Urothelium cell line (cell line): ENCODE measurements at regions not wholly inside any gene's neighbourhood (a gene's known extent, or its start where the extent isn't known, plus 50 kb on each side); places are given as distances from the start of the nearest gene placed in this dataset.
A peak's percentile ranks its signal among the peaks of the same experiment; 100 is the strongest.
"Not testable (repeated sequence)": the region's sequence is repeated elsewhere in the genome, so short reads cannot be mapped to it uniquely, and the experiment has no call there.

Experiments used
- DNase-seq: peaks from one replicate; pipeline ENCODE4 v3.0.0; 2011; ENCODE audit warnings: low spot score, mixed read lengths
- FAIRE-seq: peaks from 2 replicates; lab custom pipeline; 2011; peaks lifted over from hg19 to GRCh38; lab: Jason Lieb, UNC

DNA sequence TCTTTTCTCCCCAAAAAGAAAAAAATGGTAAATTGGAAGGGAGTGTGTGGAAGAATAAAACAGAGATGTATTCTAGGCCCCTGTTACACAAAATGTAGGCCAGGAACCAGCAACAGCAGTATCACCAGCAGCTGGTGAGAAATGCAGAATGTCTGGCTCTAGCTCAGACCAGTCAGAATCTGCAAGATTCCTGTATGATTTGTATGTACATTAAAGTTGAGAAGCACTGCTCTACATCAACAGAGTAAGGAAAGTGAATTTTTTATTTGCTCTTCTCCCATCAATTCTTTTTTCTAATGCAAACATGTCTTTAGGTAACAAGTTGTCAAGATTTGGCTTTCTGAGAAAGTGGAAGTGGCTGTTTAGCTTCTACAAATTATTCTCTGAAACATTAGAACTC, 235.4 kb upstream of the FANCL start:
- no peak for DNase-seq
- FAIRE-seq: no peak

DNA sequence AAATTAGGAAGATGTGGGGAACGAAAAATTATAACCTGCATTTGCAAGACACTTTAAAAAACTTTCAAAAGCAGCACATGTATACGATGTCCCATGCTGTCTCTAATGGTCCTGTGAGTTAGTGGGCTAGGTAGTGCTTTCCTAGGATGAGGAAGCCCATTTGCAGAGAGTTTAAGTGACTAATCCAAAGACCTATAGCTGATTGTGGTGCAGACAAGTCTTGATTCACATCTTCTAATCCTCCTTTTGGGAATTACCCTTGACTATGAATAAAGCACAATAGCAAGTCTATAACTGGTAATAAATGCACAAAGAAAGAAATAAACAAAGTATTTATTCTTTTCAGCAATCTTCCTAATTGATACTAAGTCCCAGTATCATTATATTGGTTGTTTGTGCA, 234.6 kb upstream of the FANCL start:
- FAIRE-seq (no peak), DNase-seq (no peak)

DNA sequence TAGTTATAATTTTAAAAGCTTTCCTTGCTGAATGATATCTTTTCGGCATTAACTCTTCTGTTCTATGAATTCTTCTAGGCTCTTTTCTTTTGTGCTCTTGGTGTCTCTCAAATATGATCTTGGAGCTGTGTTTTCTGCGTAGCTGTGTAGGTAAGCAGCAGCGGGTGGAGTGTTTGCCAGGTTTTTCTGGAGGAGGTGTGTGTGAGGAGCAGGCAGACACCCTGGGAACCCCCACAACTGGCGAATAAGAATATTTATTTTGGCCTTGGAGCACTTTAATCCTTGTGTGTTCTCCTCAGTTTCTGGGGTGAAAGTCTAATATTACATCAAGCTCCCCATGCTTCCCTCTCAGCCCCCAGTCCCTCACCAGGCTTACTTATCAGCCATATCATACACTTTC, 232.0 kb upstream of the FANCL start:
- DNase-seq: no peak
- no peak for FAIRE-seq

- FAIRE-seq (no peak), DNase-seq (no peak)
Measured at GRCh38 chr2:58466804-58467203, 225.7 kb upstream of the FANCL start.

DNA sequence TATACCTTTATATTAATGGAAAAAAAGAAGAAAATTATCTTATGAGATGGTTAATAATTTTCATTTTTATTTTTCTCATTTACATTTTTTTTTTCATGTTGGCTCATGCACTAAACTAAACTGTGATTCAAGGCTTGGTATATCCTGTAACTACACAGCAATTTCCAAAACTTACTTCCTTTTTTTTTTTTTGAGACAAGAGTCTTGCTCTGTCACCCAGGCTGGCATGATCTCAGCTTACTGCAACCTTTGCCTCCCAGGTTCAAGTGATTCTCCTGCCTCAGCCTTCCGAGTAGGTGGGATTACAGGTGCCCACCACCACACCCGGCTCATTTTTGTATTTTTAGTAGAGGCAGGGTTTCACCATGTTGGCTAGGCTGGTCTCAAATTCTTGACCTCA, 224.9 kb upstream of the FANCL start:
- not testable (repeated sequence) for FAIRE-seq, DNase-seq

DNA sequence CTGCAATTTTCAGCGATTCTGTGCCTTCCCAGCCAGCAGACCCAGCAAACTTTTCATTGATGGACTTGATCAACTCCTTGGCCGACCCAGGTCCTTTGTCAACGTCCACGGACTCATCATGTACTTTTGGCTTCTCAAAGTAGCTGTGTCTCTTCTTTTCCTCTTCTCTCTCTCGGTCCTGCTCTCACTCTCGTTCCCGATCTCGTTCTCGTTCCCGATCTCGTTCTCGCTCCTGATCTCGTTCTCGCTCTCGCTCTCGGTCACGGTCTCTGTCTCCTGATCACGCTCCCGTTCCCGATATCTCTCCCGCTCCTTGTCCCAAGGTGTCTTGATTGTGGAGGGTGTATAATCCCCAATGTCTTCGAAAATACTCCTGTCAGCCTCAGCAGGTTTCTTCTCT, 219.5 kb upstream of the FANCL start:
- no peak for FAIRE-seq
- no peak for DNase-seq

GRCh38 chr2:58449286-58450010, 208.3 kb upstream of the FANCL start:
- FAIRE-seq (no peak), DNase-seq (no peak)

- no peak for DNase-seq
- FAIRE-seq: no peak
Measured at GRCh38 chr2:58448845-58449244, 207.7 kb upstream of the FANCL start.

DNA sequence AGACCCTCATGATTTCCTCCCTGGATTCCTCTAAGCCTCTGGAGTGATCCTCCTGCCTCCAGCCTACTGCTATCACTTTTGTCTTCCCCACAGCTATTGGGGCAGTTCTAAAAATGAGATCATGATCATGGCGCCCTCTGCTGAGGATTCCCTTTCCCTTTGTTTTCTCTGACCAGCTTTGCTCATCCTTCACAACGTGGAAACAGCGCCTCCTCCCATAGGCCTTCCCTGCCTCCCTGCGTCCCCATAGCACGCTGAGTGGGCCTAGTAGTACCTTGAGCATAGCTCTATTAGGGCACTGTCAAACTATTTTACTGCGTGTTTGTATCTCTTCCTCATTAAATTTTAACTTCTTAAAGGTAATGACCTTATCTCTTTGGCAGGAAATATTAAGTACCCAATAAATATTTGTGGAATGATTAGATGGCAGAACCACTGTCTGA, 207.0 kb upstream of the FANCL start:
- peak; percentile 78 for FAIRE-seq
- DNase-seq: peak; percentile 76

DNA sequence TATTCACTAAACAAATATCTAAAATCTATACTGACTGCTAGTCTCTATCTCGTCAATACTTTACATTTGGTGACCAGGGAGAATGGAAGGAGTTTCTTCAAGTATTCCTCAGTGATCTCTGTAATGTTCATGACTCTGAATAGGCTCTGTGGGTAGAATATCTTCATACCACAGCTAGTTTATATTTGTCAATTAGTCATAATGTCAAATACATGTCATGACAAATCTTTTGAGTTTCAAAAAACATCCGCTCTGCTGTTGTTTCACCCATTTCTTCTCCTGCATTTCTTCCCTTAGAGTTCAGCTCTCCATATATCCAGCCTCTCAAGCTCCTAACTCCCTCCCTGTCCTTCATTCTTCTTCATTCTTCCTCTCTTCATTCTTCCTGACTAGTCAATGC, 206.5 kb upstream of the FANCL start:
- FAIRE-seq: no peak
- DNase-seq: no peak

- no peak for FAIRE-seq
- DNase-seq: no peak
Measured at GRCh38 chr2:58441643-58442042, 200.5 kb upstream of the FANCL start.

DNA sequence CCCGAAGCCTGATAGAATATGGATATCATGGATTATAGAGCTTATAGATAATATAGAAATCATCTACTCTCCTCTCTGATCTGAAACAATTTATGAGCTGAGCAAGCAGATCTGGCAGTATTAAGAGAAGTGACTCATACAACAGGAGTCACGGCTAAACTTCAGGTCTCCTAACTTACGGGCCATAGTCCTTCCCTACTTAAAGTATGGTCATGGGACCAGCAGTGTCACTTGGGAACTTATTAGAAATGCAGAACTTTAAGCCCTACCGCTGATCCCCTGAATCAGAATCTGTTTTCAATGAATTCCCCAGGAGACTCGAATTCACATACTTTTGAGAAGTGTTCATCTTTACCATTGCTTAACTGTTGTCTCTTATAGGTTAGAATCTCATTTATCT, 195.7 kb upstream of the FANCL start:
- no peak for FAIRE-seq
- peak; percentile 25 for DNase-seq

- FAIRE-seq: no peak
- DNase-seq: no peak
Measured at GRCh38 chr2:58435246-58435645, 194.1 kb upstream of the FANCL start.

- no peak for FAIRE-seq
- no peak for DNase-seq
Measured at GRCh38 chr2:58434692-58435091, 193.6 kb upstream of the FANCL start.

DNA sequence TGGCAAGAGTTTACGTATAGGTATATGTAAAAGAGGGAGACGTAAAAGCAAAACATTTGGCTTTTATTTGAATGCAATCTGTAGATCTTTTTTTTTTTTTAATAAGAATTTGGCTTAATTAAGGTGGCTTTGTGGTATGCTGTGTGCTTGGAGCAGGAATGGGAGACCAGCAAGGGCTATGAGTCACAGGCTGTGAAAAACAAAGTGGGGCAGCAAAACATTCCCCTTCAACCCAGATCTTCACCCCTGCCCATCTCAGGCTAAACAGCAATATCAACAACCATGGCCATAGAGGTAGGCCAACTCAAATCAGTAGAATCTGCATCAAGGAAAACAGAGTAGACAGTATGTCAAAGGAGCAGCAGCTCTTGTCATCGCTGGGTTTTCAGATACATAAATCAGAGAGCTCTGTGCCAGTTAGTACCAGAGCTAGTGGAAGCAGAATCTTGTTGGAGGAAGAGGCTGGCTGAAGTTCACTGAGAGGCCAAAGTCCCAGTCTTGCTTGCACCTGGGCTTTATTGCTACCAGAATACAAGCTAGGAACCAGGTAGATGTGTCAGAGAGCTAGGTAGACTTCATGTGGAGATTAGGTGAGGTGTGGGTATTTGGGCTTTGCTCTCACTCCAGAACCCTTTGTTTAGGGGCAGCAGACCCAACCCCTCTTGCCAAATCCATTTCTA, 191.5 kb upstream of the FANCL start:
- FAIRE-seq: no peak
- DNase-seq: no peak

GRCh38 chr2:58429014-58429875, 188.1 kb upstream of the FANCL start:
- DNase-seq: peak; percentile 14
- FAIRE-seq: no peak

DNA sequence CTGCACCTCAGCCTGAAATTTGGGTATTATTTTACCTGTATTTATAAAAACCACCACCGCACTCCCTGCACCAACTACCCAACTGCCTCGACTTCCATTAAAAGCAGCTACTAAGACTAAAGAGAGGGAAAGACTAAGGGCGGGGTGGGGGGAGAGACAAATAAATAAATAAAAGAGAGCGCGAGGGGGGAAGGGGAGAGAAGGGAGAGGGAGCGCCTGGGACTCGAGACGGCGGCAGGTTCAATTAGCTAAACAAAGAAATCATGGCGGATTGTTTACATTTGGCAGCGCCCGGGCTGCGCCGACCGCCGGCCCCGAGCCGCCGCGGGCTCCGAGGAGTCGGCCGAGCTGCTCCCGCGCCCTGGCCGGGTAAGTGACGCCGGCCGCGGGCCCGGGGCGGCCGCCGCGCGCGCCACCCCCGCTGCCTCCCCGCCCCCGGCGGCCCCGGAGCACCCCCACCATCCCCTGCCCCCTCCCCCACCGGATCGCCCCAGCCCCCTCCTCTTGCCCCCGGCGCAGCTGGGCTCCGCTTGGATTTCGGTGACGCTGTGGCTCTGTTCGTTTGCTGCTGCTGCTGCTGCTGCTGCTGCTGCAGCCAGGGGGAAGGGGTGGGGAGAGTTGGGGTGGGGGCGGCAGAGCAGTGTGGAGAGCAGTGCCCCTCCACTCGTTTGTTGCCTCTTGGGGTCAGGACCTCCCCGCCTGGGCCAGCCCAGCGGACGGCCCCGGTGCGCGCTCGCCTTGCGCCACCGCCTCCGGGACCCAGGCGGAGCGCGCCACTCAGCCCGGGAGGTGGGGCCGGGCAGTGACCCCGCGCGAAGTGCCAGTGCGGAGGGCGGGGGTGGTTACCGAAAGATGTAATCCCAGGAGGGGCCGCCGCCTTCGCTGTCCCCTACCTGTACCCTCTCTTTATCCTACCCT, 187.2 kb upstream of the FANCL start:
- peak; percentile 57 for DNase-seq

GRCh38 chr2:58427572-58428095, 186.5 kb upstream of the FANCL start:
- DNase-seq: peak; percentile 68
- no peak for FAIRE-seq

More for the DNA sequence above, 187.2 kb upstream of the FANCL start:
- no peak for FAIRE-seq

DNA sequence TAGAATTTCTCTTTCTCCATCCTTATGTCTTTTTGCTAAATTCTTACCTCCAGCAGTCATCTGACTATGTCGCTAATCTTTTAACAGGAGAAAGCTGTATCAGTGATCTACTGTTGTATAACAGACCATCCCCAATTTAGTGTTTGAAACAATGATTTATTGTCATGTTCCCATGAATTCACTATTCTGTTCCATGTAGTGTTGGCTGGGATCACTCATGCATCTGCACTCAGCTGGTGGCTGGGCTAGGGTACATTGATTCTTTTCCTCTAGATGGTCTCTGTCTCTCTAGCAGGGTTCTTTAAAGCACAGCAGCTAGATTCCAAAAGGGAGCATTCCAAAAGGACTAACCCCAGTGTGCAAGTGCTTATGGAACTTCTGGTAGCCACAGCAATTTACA, 184.2 kb upstream of the FANCL start:
- no peak for FAIRE-seq

DNA sequence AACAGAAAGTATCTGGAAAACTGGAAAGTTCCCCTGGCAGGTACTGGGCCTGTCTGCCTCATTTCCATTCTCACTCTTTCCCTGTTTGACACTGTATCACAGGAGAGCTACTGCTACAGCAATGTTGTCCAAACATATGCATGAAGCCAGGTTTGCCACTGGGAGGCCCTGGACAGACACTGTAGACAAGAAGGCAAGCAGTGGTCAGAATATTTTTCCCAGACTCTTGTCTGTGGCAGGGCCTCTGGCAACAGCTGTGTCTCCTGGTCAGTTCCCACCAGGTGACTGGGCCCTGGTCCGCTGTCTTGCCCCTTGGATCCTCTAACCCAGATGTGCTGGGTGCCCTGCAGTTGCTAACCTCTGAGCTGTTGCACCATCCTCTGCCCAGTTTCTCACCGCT, 178.9 kb upstream of the FANCL start:
- no peak for FAIRE-seq
- no peak for DNase-seq

More for the DNA sequence above, 184.2 kb upstream of the FANCL start:
- DNase-seq: no peak
